A673 (cell line): ENCODE measurements at regions not wholly inside any gene's neighbourhood (a gene's known extent, or its start where the extent isn't known, plus 50 kb on each side); places are given as distances from the start of the nearest gene placed in this dataset.
A peak's percentile ranks its signal among the peaks of the same experiment; 100 is the strongest.

Source experiments
- BruUV-seq: library from RNA; stranded (reverse); fragments of 400-500 nt; replicated peaks from 2 replicates; lab custom pipeline; 2021; lab: Mats Ljungman, UMichigan
- CTCF ChIA-PET: fragments of 300-600 bp; sonication (Branson Sonifier 250); formaldehyde crosslinking; loops from one replicate; lab custom pipeline; 2022; ENCODE audit warnings: antibody characterized with exemption; lab: Charles Lee
- POLR2A ChIA-PET: fragments of 300-600 bp; sonication (Branson Sonifier 250); formaldehyde crosslinking; loops from one replicate; lab custom pipeline; 2022; ENCODE audit warnings: antibody characterized with exemption; ENCODE audit not compliant: low non-redundant PET; lab: Charles Lee
- DNase-seq: peaks from one replicate; pipeline ENCODE4 v3.0.0-alpha.2; 2015; ENCODE audit warnings: low spot score
- H3K27ac ChIP-seq: fragments of 200-600 bp; sonication (generic); 2 replicates; pipeline ENCODE4 v1.5.1; 2016; ENCODE audit warnings: mixed run types, low read depth, mild to moderate bottlenecking, mixed read lengths, antibody characterized with exemption, low read length; ENCODE audit not compliant: poor library complexity, severe bottlenecking
- H3K27me3 ChIP-seq: fragments of 200-600 bp; sonication (generic); replicated peaks from 2 replicates; pipeline ENCODE4 v1.6.1; 2017; ENCODE audit warnings: mixed run types, low read depth, mild to moderate bottlenecking, mixed read lengths, antibody characterized with exemption, low read length; ENCODE audit not compliant: insufficient read depth, poor library complexity
- H3K36me3 ChIP-seq: fragments of 200-600 bp; sonication (generic); 2 replicates; pipeline ENCODE4 v1.6.1; 2016; ENCODE audit warnings: mixed run types, mild to moderate bottlenecking, mixed read lengths, antibody characterized with exemption, low read length; ENCODE audit not compliant: insufficient read depth, poor library complexity, severe bottlenecking
- H3K4me1 ChIP-seq: fragments of 200-600 bp; sonication (generic); 2 replicates; pipeline ENCODE4 v1.6.1; 2017; ENCODE audit warnings: mixed run types, mild to moderate bottlenecking, mixed read lengths, antibody characterized with exemption, low read length; ENCODE audit not compliant: insufficient read depth, poor library complexity, severe bottlenecking
- H3K4me3 ChIP-seq: fragments of 200-600 bp; sonication (generic); 2 replicates; pipeline ENCODE4 v1.5.1; 2016; ENCODE audit warnings: low read depth, mixed run types, mild to moderate bottlenecking, mixed read lengths, low read length; ENCODE audit not compliant: poor library complexity, severe bottlenecking
- H3K9me3 ChIP-seq: fragments of 200-600 bp; sonication (generic); 2 replicates; pipeline ENCODE4 v1.6.1; 2016; ENCODE audit warnings: mixed run types, low read depth, mild to moderate bottlenecking, mixed read lengths, antibody characterized with exemption, low read length; ENCODE audit not compliant: poor library complexity, severe bottlenecking
- CTCF ChIP-seq: fragments of 300-800, 200-600 bp; sonication (generic); conservative IDR thresholded peaks from 2 replicates; pipeline ENCODE4 v1.5.1; 2017; ENCODE audit warnings: low read depth, mild to moderate bottlenecking, antibody characterized with exemption, low read length, moderate library complexity, mixed read lengths
- EZH2 ChIP-seq: fragments of 200-600 bp; sonication (generic); IDR thresholded peaks from 2 replicates; pipeline ENCODE4 v1.6.1; 2017; ENCODE audit warnings: borderline replicate concordance, low read depth, mild to moderate bottlenecking, mixed read lengths, antibody characterized with exemption, low read length; ENCODE audit not compliant: poor library complexity, severe bottlenecking
- intact Hi-C: fragments of 100-400 bp; cut with micrococcal nuclease; formaldehyde crosslinking; loops from one replicate; pipeline ENCODE4 v1.10.0; 2022; ENCODE audit not compliant: unreplicated experiment

GRCh38 chr22:49026494-49027367, 800.9 kb downstream of the BRD1 start:
- no TSS peak for BruUV-seq
- Histone ChIP-seq H3K9me3 (no peaks in the 10 kb centered on the region), H3K36me3 (no peaks in the 10 kb centered on the region), H3K27ac (no peak overlapping the region), H3K27me3 (no peaks in the 10 kb centered on the region), H3K4me3 (no peak overlapping the region), H3K4me1 (peaks cover 11% of the 10 kb centered on the region)
- TF ChIP-seq EZH2, result no peak
- TF ChIP-seq CTCF, result peak; percentile 51
- intact Hi-C loops, result no loop called here
- peak; percentile 32 for DNase-seq
- CTCF ChIA-PET, result interaction anchor here (0.7 kb wide), 1 partner anchor 44 kb away, joined by 3 read pairs; no protein-coding TSS in a partner anchor
- POLR2A ChIA-PET, result no interaction called here

GRCh38 chr22:49025791-49026493, 801.7 kb downstream of the BRD1 start:
- POLR2A ChIA-PET, result no interaction called here
- intact Hi-C loops, result no loop called here
- no peaks in the 10 kb centered on the region for H3K27me3 ChIP-seq
- H3K9me3 ChIP-seq, result no peaks in the 10 kb centered on the region
- no peaks in the 10 kb centered on the region for H3K36me3 ChIP-seq
- DNase-seq, result no peak
- H3K4me1 ChIP-seq, result peaks cover 11% of the 10 kb centered on the region
- no peak overlapping the region for H3K27ac ChIP-seq
- CTCF ChIA-PET, result interaction anchor here (0.7 kb wide), 1 partner anchor 44 kb away, joined by 3 read pairs; no protein-coding TSS in a partner anchor
- no peak overlapping the region for H3K4me3 ChIP-seq
- no TSS peak for BruUV-seq
- no peak for TF ChIP-seq EZH2
- no peak for TF ChIP-seq CTCF

- no peak for DNase-seq
- CTCF ChIA-PET, result no interaction called here
- no peak overlapping the region for H3K27ac ChIP-seq
- no peaks in the 10 kb centered on the region for H3K36me3 ChIP-seq
- no peaks in the 10 kb centered on the region for H3K27me3 ChIP-seq
- no peak overlapping the region for H3K4me3 ChIP-seq
- H3K4me1 ChIP-seq, result peaks cover 11% of the 10 kb centered on the region
- H3K9me3 ChIP-seq, result no peaks in the 10 kb centered on the region
- POLR2A ChIA-PET, result no interaction called here
- intact Hi-C loops, result no loop called here
- TF ChIP-seq CTCF, result no peak
- no peak for TF ChIP-seq EZH2
- BruUV-seq, result no TSS peak
These were observed 802.8 kb downstream of the BRD1 start for GRCh38 chr22:49024775-49025440.
